Gastroesophageal sphincter (tissue), 4 donors: ENCODE measurements at regions not wholly inside any gene's neighbourhood (a gene's known extent, or its start where the extent isn't known, plus 50 kb on each side); places are given as distances from the start of the nearest gene placed in this dataset.

Experiments used
- ATAC-seq: fragments of 150-250 bp; one replicate; pipeline ENCODE4 v1.9.1; 2016; ENCODE audit warnings: mild to moderate bottlenecking, moderate library complexity
- H3K27ac ChIP-seq, 4 donors: fragments of 200-600 bp; sonication (generic) in 3 of 4; 1 replicate in 3 of 4; 2 replicates in 1 of 4; pipeline ENCODE4 v1.5.1; 2016 to 2019
- H3K27me3 ChIP-seq: fragments of 200-600 bp; sonication (generic); one replicate; pipeline ENCODE4 v1.5.1; 2019
- H3K36me3 ChIP-seq, 2 donors: fragments of 200-600 bp; sonication (generic); one replicate each; pipeline ENCODE4 v1.5.1; 2019; ENCODE audit warnings: control low read depth in 1 of 2
- H3K4me1 ChIP-seq, 3 donors: fragments of 200-600 bp; sonication (generic); 1 replicate in 2 of 3; 2 replicates in 1 of 3; pipeline ENCODE4 v1.5.1; 2016 to 2019; ENCODE audit warnings: control low read depth in 2 of 3
- H3K4me3 ChIP-seq, 2 donors: fragments of 200-600 bp; sonication (generic); one replicate each; pipeline ENCODE4 v1.5.1; 2019; ENCODE audit warnings: mild to moderate bottlenecking in 1 of 2, moderate library complexity in 1 of 2
- H3K9me3 ChIP-seq, 3 donors: fragments of 200-600 bp; sonication (generic); one replicate each; pipeline ENCODE4 v1.5.1; 2017 to 2019; ENCODE audit warnings: control low read depth in 2 of 3
- CTCF ChIP-seq, 4 experiments: fragments of 200-600 bp in 2 of 4; fragments of 450-650 bp in 2 of 4; sonication (generic) in 1 of 4; IDR thresholded peaks; one replicate each; pipeline ENCODE4 v1.5.1; 2017 to 2019; ENCODE audit warnings: antibody characterized with exemption in 4 of 4, mild to moderate bottlenecking in 2 of 4, moderate library complexity in 2 of 4
- EP300 ChIP-seq: sonication (generic); formaldehyde crosslinking; IDR thresholded peaks from one replicate; pipeline ENCODE4 v1.6.1; 2017; ENCODE audit warnings: antibody characterized with exemption, mild to moderate bottlenecking
- POLR2A ChIP-seq, 2 donors: fragments of 450-650 bp; IDR thresholded peaks; one replicate each; pipeline ENCODE4 v1.6.1; 2017; ENCODE audit warnings: antibody characterized with exemption in 2 of 2, mild to moderate bottlenecking in 2 of 2, moderate library complexity in 1 of 2
- POLR2AphosphoS5 ChIP-seq: sonication (generic); formaldehyde crosslinking; IDR thresholded peaks from one replicate; pipeline ENCODE4 v1.6.1; 2017; ENCODE audit warnings: antibody characterized with exemption
- WGBS, 2 donors: methylation state at CpG; one replicate each; pipeline ENCODE4 v1.1.5; 2018; ENCODE audit warnings: low coverage in 1 of 2; 5-methylcytosine and 5-hydroxymethylcytosine counted together

DNA sequence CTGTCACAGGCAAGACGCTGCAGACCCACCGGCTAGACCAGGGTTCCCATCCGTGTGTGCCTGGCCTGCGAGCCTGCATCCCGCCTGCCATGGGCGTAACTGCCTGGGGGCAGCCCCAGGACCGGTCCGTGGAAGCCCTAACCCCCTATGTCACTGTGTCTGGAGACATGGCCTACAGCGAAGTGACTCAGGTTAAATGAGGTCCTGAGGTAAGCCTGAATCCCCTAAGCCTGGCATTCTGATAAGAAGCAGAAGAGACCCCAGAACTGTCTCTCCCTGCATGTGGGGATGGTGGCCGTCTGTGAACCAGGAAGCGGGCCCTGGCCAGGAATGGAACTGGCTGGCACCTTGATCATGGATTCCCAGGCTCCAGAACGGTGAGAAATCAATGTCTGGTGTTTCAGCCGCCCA is 570.1 kb downstream of the BRD1 start:
- Histone ChIP-seq H3K36me3 (no peaks in the 10 kb centered on the region), H3K27me3 (peaks cover 61% of the 10 kb centered on the region), H3K4me3 (no peak overlapping the region), H3K27ac (no peak overlapping the region), H3K9me3 (no peaks in the 10 kb centered on the region), H3K4me1 (no peaks in the 10 kb centered on the region)
- TF ChIP-seq EP300 (no peak), POLR2AphosphoS5 (no peak), CTCF (IDR thresholded peaks at IDR 0.05) (no peak), POLR2A (IDR thresholded peaks at IDR 0.05) (no peak)
- ATAC-seq = no peak
- 66 to 90% methylated on average over 7 to 9 of the region's 13 CpGs for WGBS, 2 donors

GRCh38 chr22:49255741-49256318 is 571.8 kb downstream of the BRD1 start:
- 86 to 94% methylated on average over 4 to 5 of the region's 17 CpGs for WGBS, 2 donors
- no peak for ATAC-seq
- Histone ChIP-seq H3K27ac (no peak overlapping the region), H3K36me3 (no peaks in the 10 kb centered on the region), H3K9me3 (no peaks in the 10 kb centered on the region), H3K4me3 (no peak overlapping the region), H3K4me1 (no peaks in the 10 kb centered on the region), H3K27me3 (peaks cover 67% of the 10 kb centered on the region)
- TF ChIP-seq POLR2AphosphoS5 (no peak), CTCF (IDR thresholded peaks at IDR 0.05) (no peak), POLR2A (IDR thresholded peaks at IDR 0.05) (no peak), EP300 (no peak)

GRCh38 chr22:49255154-49255553 is 572.5 kb downstream of the BRD1 start:
- peaks cover 63% of the 10 kb centered on the region for H3K27me3 ChIP-seq
- H3K4me3 ChIP-seq = no peak overlapping the region
- H3K36me3 ChIP-seq = no peaks in the 10 kb centered on the region
- H3K4me1 ChIP-seq = no peaks in the 10 kb centered on the region
- H3K9me3 ChIP-seq = no peaks in the 10 kb centered on the region
- TF ChIP-seq POLR2A (IDR thresholded peaks at IDR 0.05) (no peak), CTCF (IDR thresholded peaks at IDR 0.05) (no peak), EP300 (no peak), POLR2AphosphoS5 (no peak)
- WGBS, 2 donors = 87% methylated on average over 3 of the region's 11 CpGs; no CpG with 5 or more reads in 1 of the 2 donors
- H3K27ac ChIP-seq = no peak overlapping the region
- no peak for ATAC-seq

GRCh38 chr22:49253656-49254055 is 574.0 kb downstream of the BRD1 start:
- H3K4me1 ChIP-seq = no peaks in the 10 kb centered on the region
- H3K27me3 ChIP-seq = peaks cover 63% of the 10 kb centered on the region
- H3K36me3 ChIP-seq = no peaks in the 10 kb centered on the region
- H3K27ac ChIP-seq = no peak overlapping the region
- no peaks in the 10 kb centered on the region for H3K9me3 ChIP-seq
- TF ChIP-seq POLR2A (IDR thresholded peaks at IDR 0.05) (no peak), POLR2AphosphoS5 (no peak), EP300 (no peak), CTCF (IDR thresholded peaks at IDR 0.05) (no peak)
- no peak for ATAC-seq
- 83 to 100% methylated on average over 1 to 6 of the region's 6 CpGs for whole genome bisulfite sequencing, 2 donors
- H3K4me3 ChIP-seq = no peak overlapping the region

DNA sequence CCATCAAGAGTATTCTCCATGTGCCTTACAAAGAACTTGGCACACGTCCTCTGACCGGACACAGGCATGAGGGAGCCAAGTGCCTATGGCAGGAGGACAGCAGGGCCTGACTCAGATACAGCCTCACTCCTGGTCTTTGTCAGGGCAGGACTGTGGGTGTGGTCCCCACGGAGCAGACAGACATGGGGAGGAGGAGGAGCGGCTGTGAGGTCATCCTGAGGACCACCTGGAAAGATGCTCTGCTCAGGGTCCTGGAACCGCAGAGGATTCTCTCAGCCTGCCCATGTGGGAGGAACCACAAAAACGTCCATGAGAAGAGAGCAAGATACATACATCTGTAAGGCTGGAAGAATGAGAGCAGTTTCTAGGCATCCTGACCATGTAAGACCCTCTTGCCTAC is 576.3 kb downstream of the BRD1 start:
- Histone ChIP-seq H3K4me3 (no peak overlapping the region), H3K4me1 (no peaks in the 10 kb centered on the region), H3K27me3 (peaks cover 53% of the 10 kb centered on the region), H3K36me3 (no peaks in the 10 kb centered on the region), H3K27ac (no peak overlapping the region), H3K9me3 (no peaks in the 10 kb centered on the region)
- 49 to 60% methylated on average over 3 to 5 of the region's 6 CpGs for WGBS, 2 donors
- TF ChIP-seq EP300 (no peak), POLR2A (IDR thresholded peaks at IDR 0.05) (no peak), POLR2AphosphoS5 (no peak), CTCF (IDR thresholded peaks at IDR 0.05) (no peak)
- ATAC-seq = no peak
